Activated T-cell treated with anti-CD3 and anti-CD28 coated beads, Interleukin-2, amount 50 U/mL, for 24 hours (primary cell): ENCODE measurements at regions not wholly inside any gene's neighbourhood (a gene's known extent, or its start where the extent isn't known, plus 50 kb on each side); places are given as distances from the start of the nearest gene placed in this dataset.
A peak's percentile ranks its signal among the peaks of the same experiment; 100 is the strongest.

Experiments used
- DNase-seq: peaks from one replicate; pipeline ENCODE4 v3.0.0-alpha.2; 2020
- H3K27ac Mint-ChIP-seq: 2 replicates; pipeline ENCODE4 v1.8.0; 2020; ENCODE audit warnings: mild to moderate bottlenecking, mixed read lengths
- H3K27me3 Mint-ChIP-seq: 2 replicates; pipeline ENCODE4 v1.8.0; 2020; ENCODE audit warnings: mixed read lengths
- H3K36me3 Mint-ChIP-seq: 2 replicates; pipeline ENCODE4 v1.8.0; 2020; ENCODE audit warnings: low read depth, mixed read lengths
- H3K4me1 Mint-ChIP-seq: 2 replicates; pipeline ENCODE4 v1.8.0; 2020; ENCODE audit warnings: low read depth, mixed read lengths
- H3K4me3 Mint-ChIP-seq: 2 replicates; pipeline ENCODE4 v1.8.0; 2020; ENCODE audit warnings: mild to moderate bottlenecking, moderate library complexity, mixed read lengths
- H3K9me3 Mint-ChIP-seq: 2 replicates; pipeline ENCODE4 v1.8.0; 2020; ENCODE audit warnings: mixed read lengths

DNA sequence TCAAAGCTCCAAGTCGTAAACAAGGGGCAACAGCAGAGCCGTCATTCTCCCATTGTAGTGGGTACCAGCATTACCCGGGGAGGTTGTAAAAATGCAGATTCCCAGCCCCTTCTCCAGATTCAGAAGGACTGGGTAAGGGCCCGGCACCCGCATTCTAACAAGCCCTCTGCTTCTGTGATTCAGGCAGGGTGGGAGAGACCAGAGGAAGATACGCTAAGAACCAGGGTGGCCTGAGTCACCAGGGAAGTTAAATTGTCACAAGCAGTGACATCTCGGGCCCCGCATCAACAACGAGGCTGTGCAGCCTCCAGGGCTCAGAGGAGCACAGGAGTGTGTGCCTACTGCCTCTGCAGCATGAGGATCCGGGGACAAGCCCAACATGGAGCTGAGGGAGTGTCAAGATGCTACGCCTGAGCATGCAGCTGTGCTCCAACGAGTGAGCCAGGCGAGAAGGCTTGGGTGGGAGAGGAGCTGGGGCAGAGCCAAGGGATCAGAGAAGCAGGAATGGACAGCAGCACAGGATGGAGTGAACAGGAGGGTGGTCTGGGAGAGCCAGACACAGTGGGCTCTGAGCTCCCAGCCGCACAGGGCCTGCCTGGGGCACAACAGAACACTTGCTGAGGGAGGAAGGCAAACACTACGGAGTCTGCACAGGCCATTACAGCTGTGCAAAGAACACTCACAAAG is 68.5 kb downstream of the CPN2 start:
- peak; percentile 18 for DNase-seq
- Mint-ChIP-seq H3K27ac (no peak overlapping the region), H3K4me3 (no peak overlapping the region), H3K27me3 (peaks cover 2% of the 10 kb centered on the region), H3K4me1 (no peaks in the 10 kb centered on the region), H3K9me3 (no peaks in the 10 kb centered on the region), H3K36me3 (no peaks in the 10 kb centered on the region)

DNA sequence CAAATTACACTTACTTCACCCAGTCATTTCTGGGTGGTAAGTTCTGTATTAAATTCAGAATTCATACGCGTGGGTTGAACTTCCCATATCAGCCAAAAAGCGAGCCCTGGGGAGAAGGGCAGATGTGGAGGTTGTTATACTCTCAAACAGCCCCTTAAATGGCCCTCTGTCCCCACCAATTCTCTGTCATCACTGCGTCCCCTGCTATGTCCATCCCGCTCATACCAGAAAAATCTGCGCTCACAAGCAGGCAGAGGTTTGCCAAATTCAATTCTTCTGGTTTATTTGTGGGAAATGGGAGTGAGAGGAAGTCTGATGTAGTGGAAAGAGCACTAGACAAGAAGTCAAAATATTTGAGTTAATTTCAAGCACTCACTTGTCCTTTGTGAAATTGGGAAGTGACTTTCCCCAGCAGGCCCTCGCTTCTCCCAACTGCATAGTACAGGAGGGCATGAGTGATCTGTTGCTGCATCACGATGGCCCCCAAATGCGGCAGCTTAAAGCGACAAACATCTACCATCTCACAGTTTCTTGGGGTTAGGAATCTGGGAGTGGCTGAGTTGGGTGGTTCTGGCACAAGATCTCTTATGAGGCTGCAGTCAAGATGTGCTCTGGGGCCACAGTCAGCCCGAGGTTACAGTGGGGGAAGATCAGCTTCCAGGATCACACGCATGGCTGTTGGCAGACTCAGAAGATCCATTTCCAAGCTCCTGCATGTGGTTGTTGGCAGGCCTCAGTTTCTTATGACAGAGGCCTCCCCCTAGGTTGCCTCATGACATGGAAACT is 67.7 kb downstream of the CPN2 start:
- Mint-ChIP-seq H3K4me3 (no peak overlapping the region), H3K4me1 (no peaks in the 10 kb centered on the region), H3K36me3 (no peaks in the 10 kb centered on the region), H3K9me3 (no peaks in the 10 kb centered on the region), H3K27me3 (peaks cover 2% of the 10 kb centered on the region), H3K27ac (no peak overlapping the region)
- DNase-seq: peak; percentile 9

DNA sequence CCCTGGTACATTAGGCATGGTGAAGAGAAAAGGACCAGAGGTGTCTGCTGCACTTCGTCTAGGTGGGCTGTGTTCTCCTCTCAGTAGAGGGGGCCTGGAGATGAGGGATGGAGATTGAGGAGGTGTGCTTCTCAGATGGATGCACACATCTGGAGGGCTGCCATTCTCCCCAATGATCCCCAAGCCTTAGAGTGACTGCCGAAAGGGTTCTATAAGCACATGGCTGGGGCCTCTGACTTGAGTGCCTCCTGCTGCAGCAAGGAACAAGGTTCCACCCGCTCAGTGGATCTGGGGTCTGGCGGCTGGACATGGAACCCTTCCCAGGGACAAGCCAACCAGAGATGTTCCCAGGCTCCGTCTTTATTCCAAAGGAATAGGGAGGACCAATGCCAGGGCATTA is 66.8 kb downstream of the CPN2 start:
- H3K4me3 Mint-ChIP-seq: no peak overlapping the region
- no peaks in the 10 kb centered on the region for H3K36me3 Mint-ChIP-seq
- peaks cover 2% of the 10 kb centered on the region for H3K27me3 Mint-ChIP-seq
- H3K4me1 Mint-ChIP-seq: no peaks in the 10 kb centered on the region
- no peaks in the 10 kb centered on the region for H3K9me3 Mint-ChIP-seq
- DNase-seq: no peak
- no peak overlapping the region for H3K27ac Mint-ChIP-seq

GRCh38 chr3:194285024-194285849 is 65.9 kb downstream of the CPN2 start:
- no peaks in the 10 kb centered on the region for H3K36me3 Mint-ChIP-seq
- peaks cover 2% of the 10 kb centered on the region for H3K27me3 Mint-ChIP-seq
- DNase-seq: no peak
- no peak overlapping the region for H3K27ac Mint-ChIP-seq
- no peaks in the 10 kb centered on the region for H3K9me3 Mint-ChIP-seq
- no peaks in the 10 kb centered on the region for H3K4me1 Mint-ChIP-seq
- H3K4me3 Mint-ChIP-seq: no peak overlapping the region

DNA sequence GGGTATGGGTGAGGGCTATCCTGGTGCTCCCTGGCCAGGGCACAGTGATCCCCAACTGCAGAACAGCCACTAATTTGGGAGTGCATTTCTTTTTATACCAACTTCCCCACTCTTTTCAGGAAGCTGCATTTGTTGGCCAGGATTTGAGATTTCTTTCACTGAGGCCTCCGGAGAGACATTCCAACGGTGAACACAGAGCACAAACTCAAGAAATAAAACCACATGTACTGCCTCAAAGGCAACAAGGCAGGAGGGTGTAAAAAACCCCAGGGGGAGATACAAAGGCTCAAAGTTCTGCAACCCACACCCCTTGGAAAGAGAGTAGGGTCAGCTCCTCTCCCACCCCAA is 65.3 kb downstream of the CPN2 start:
- Mint-ChIP-seq H3K4me1 (no peaks in the 10 kb centered on the region), H3K27ac (no peak overlapping the region), H3K27me3 (peaks cover 2% of the 10 kb centered on the region), H3K4me3 (no peak overlapping the region), H3K36me3 (no peaks in the 10 kb centered on the region), H3K9me3 (no peaks in the 10 kb centered on the region)
- no peak for DNase-seq

GRCh38 chr3:194286375-194287146 is 64.6 kb downstream of the CPN2 start:
- no peak for DNase-seq
- no peaks in the 10 kb centered on the region for H3K9me3 Mint-ChIP-seq

DNA sequence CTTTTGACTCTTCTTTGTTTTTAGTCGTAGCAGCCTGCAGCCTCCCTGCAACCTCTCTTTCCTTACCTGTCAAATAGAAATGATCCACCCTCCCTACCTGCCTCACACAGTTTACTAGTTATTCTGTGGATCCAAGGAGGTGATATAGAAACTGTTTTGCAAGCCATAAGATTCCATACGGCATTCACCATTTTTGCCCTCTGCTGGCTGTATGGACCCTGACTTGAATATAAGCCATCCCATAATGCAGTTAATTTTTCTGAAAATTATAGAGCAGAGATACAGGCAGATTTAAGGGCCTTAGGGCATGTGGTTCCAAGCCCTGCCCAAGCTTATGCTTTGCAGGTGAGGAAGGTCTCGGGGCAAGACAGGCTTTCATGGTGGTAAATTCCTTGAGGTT is 63.8 kb downstream of the CPN2 start:
- peaks cover 2% of the 10 kb centered on the region for H3K27me3 Mint-ChIP-seq
- DNase-seq: no peak
- H3K4me1 Mint-ChIP-seq: no peaks in the 10 kb centered on the region
- no peaks in the 10 kb centered on the region for H3K9me3 Mint-ChIP-seq
- no peak overlapping the region for H3K4me3 Mint-ChIP-seq
- no peaks in the 10 kb centered on the region for H3K36me3 Mint-ChIP-seq
- no peak overlapping the region for H3K27ac Mint-ChIP-seq

More at GRCh38 chr3:194286375-194287146, 64.6 kb downstream of the CPN2 start:
- Mint-ChIP-seq H3K4me1 (no peaks in the 10 kb centered on the region), H3K36me3 (no peaks in the 10 kb centered on the region), H3K27ac (no peak overlapping the region), H3K27me3 (peaks cover 2% of the 10 kb centered on the region), H3K4me3 (no peak overlapping the region)

GRCh38 chr3:194287977-194288706 is 63.0 kb downstream of the CPN2 start:
- Mint-ChIP-seq H3K4me3 (no peak overlapping the region), H3K27me3 (peaks cover 2% of the 10 kb centered on the region), H3K9me3 (no peaks in the 10 kb centered on the region), H3K36me3 (no peaks in the 10 kb centered on the region), H3K4me1 (no peaks in the 10 kb centered on the region), H3K27ac (no peak overlapping the region)
- DNase-seq: no peak
